ENCODE measurements at regions not wholly inside any gene's neighbourhood (a gene's known extent, or its start where the extent isn't known, plus 50 kb on each side); places are given as distances from the start of the nearest gene placed in this dataset.

DNA sequence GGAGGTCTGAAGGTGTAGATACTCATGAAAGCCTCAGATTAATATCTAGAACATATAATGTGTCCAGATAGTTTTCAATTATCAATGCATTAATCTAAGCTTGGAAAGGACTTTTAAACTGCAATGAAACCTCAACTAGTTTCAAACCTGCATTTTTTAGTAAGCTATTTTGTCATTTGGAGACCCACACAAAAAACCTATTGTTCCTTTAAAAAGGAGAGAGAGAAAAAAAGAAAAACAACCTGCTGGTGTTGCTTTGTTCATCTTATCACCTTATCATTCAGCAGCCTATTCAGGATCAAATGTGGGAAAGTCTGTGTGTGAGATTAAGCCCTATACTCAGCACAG, 215.7 kb upstream of the PLEKHG7 start:
- Histone ChIP-seq H3K27me3 (replicated peaks; ENCODE audit: insufficient read depth) (no peaks in the 10 kb centered on the region), H3K4me3 (no peak overlapping the region), H3K9me3 (no peaks in the 10 kb centered on the region), H3K27ac (no peak overlapping the region), H3K4me1 (ENCODE audit: control insufficient read depth in 1 of 2, low read depth in 2 of 2) (peaks cover 0 to 9% of the 10 kb centered on the region in 2 donors), H3K36me3 (no peaks in the 10 kb centered on the region)
- ATAC-seq (ENCODE audit: insufficient number of reproducible peaks, low FRiP score, low read depth) (no peak), DNase-seq (ENCODE audit: low spot score) (no peak)
- TF ChIP-seq, protein P1, sequence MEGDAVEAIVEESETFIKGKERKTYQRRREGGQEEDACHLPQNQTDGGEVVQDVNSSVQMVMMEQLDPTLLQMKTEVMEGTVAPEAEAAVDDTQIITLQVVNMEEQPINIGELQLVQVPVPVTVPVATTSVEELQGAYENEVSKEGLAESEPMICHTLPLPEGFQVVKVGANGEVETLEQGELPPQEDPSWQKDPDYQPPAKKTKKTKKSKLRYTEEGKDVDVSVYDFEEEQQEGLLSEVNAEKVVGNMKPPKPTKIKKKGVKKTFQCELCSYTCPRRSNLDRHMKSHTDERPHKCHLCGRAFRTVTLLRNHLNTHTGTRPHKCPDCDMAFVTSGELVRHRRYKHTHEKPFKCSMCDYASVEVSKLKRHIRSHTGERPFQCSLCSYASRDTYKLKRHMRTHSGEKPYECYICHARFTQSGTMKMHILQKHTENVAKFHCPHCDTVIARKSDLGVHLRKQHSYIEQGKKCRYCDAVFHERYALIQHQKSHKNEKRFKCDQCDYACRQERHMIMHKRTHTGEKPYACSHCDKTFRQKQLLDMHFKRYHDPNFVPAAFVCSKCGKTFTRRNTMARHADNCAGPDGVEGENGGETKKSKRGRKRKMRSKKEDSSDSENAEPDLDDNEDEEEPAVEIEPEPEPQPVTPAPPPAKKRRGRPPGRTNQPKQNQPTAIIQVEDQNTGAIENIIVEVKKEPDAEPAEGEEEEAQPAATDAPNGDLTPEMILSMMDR (IDR thresholded peaks at IDR 0.05), result no peak

DNA sequence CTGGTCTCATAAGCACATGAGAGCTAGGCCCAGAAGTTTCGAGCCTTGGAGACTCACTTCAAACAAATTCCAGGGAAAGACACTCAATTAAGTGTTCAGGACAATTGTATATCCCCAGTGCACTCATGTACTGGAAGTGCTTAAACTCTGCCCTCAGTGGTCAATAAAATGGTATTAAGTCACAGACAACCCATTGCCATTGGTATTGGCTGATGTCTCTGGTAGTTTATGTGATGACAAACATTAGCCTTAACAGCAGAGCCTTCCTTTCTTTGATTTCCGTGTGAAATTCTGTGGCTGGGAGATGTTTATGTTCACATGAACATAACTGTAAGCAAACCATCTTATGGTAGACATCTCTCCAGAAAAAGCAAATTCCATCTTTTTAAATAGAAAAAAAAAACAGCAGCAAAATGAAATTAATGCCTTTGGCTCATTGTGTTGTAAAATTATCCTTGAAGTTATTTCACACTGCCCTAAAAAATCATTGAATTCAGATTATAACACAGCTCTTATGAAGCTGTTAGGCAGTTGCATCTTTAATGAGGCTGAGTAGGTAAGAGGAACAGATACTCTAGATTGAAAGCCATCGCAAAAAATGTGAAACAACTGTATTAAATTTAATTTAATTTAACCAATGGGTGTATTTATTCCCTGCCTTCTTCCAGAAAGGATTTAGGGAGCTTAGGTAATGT, 216.2 kb upstream of the PLEKHG7 start:
- Histone ChIP-seq H3K9me3 (no peaks in the 10 kb centered on the region), H3K27me3 (replicated peaks; ENCODE audit: insufficient read depth) (no peaks in the 10 kb centered on the region), H3K4me3 (no peak overlapping the region), H3K27ac (no peak overlapping the region), H3K4me1 (ENCODE audit: control insufficient read depth in 1 of 2, low read depth in 2 of 2) (peaks cover 0 to 9% of the 10 kb centered on the region in 2 donors), H3K36me3 (no peaks in the 10 kb centered on the region)
- TF ChIP-seq, protein P1 (IDR thresholded peaks at IDR 0.05), result no peak
- no peak for DNase-seq (ENCODE audit: low spot score)
- ATAC-seq (ENCODE audit: insufficient number of reproducible peaks, low FRiP score, low read depth), result no peak

DNA sequence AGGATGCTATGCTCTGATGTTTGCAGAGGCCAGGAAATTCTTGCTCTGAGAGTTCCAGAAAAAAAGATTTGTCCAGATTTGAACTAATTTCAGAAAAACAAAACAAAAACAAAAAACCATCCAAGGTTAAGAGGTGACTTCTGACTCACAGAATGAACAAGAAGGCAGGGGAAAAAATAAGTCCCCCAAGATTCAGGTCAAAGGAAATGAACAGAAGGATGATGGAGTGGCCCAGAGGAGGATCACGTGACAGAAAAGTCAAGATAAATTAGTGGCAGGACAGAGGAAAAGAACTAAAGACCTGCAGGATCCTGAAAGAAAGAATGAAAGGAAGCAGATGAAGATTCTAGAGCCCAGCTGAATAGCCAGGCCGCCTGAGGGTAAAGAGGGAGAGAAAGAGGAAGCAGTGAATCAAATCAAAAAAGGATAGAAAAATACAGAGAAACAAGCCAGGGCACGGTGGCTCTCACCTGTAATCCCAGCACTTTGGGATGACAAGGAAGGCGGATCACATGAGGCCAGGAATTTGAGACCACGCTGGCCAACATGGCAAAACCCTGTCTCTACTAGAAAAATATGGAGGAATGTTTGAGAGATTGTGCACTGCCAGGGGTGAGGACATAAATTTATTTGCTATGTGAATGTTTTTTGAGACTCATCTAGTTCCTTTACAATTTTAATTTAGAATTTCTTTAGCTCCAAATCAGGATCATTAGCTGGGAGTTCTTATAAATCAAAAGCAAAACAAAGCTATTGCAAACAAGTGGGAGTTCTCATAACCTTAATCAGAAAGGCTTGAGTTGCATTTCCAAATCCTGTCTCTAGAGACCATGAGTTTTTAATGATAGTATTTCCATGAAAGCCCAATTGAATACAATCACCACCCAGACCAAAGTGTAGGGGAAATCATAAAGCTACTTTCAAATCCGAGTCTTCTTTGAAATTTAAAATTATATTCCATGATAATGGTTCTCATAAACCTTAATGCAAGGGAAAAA, 217.1 kb upstream of the PLEKHG7 start:
- TF ChIP-seq, protein P1 (IDR thresholded peaks at IDR 0.05), result no peak
- Histone ChIP-seq H3K4me3 (no peak overlapping the region), H3K27ac (peak overlapping the region in 1 of 2 donors; percentile 15), H3K36me3 (no peaks in the 10 kb centered on the region), H3K9me3 (no peaks in the 10 kb centered on the region), H3K4me1 (ENCODE audit: control insufficient read depth in 1 of 2, low read depth in 2 of 2) (peaks cover 0 to 9% of the 10 kb centered on the region in 2 donors), H3K27me3 (replicated peaks; ENCODE audit: insufficient read depth) (no peaks in the 10 kb centered on the region)
- DNase-seq (ENCODE audit: low spot score), result no peak
- ATAC-seq (ENCODE audit: insufficient number of reproducible peaks, low FRiP score, low read depth), result no peak

DNA sequence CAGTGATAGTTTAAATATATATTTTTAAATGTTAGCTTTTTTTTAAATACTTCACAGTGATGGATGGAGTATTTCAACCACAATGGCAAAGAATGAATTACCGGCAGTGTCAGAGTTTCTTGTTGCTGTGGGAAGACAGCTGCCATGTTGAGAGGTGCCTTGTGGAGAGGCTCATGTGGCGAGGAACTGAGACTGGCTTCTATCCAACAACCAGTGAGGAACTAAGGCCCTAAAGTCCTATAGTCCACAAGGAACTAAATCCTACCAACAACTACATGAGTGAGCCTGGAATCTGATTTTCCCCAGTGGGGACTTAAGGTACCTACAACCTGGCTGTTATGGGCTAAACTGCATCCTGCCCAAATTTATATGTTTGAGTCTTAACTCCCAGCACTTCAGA, 220.2 kb upstream of the PLEKHG7 start:
- TF ChIP-seq, protein P1 (IDR thresholded peaks at IDR 0.05), result no peak
- Histone ChIP-seq H3K4me3 (no peak overlapping the region), H3K27me3 (replicated peaks; ENCODE audit: insufficient read depth) (no peaks in the 10 kb centered on the region), H3K27ac (no peak overlapping the region), H3K36me3 (no peaks in the 10 kb centered on the region), H3K9me3 (no peaks in the 10 kb centered on the region), H3K4me1 (ENCODE audit: control insufficient read depth in 1 of 2, low read depth in 2 of 2) (peaks cover 0 to 9% of the 10 kb centered on the region in 2 donors)
- no peak for DNase-seq (ENCODE audit: low spot score)
- ATAC-seq (ENCODE audit: insufficient number of reproducible peaks, low FRiP score, low read depth), result no peak

DNA sequence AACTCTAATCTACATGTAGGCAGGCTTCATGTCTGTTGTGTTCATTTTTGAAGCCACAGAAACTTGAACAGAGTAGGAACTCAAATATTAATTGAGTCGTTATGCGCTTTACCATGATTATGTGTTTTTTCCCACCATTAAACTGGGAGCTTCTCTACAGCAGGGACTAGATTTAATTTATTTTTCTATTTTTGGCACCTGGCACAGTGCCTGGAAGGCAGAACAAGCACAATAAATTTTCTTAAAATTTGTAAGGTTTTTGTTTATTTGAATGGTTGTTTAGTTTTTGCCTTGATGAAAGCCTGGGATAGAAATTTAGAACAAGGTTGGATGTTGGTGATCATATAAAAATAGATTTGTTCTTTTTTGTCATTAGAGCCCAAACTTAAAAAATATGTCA, 221.7 kb upstream of the PLEKHG7 start:
- DNase-seq (ENCODE audit: low spot score) (no peak), ATAC-seq (ENCODE audit: insufficient number of reproducible peaks, low FRiP score, low read depth) (no peak)
- no peak overlapping the region for H3K4me3 ChIP-seq
- peaks cover 0 to 9% of the 10 kb centered on the region in 2 donors for H3K4me1 ChIP-seq (ENCODE audit: control insufficient read depth in 1 of 2, low read depth in 2 of 2)
- TF ChIP-seq, protein P1 (IDR thresholded peaks at IDR 0.05), result no peak
- no peaks in the 10 kb centered on the region for H3K36me3 ChIP-seq
- H3K27me3 ChIP-seq (replicated peaks; ENCODE audit: insufficient read depth), result no peaks in the 10 kb centered on the region
- no peaks in the 10 kb centered on the region for H3K9me3 ChIP-seq
- H3K27ac ChIP-seq, result no peak overlapping the region
